HL-60 (cell line): ENCODE measurements at regions not wholly inside any gene's neighbourhood (a gene's known extent, or its start where the extent isn't known, plus 50 kb on each side); places are given as distances from the start of the nearest gene placed in this dataset.

Source experiments
- DNase-seq, 2 experiments: peaks; one replicate each; pipeline ENCODE4 v3.0.0-alpha.2; 2010 to 2020; ENCODE audit warnings: low read depth in 1 of 2, low spot score in 1 of 2
- H3K27ac ChIP-seq: fragments of 250-450 bp; sonication (Bioruptor Pico); replicated peaks from 2 replicates; pipeline ENCODE4 v1.5.1; 2020; ENCODE audit warnings: mild to moderate bottlenecking, moderate library complexity
- H3K27me3 ChIP-seq: fragments of 250-450 bp; sonication (Bioruptor Pico); 2 replicates; pipeline ENCODE4 v1.5.1; 2021; ENCODE audit warnings: mild to moderate bottlenecking, moderate library complexity; ENCODE audit not compliant: insufficient read depth, poor library complexity, severe bottlenecking
- H3K4me3 ChIP-seq: replicated peaks from 2 replicates; pipeline ENCODE4 v1.5.1; 2011; ENCODE audit warnings: mild to moderate bottlenecking, control low read depth, low read length; ENCODE audit not compliant: insufficient read depth
- CTCF ChIP-seq: IDR thresholded peaks from one replicate; pipeline ENCODE4 v1.5.1; 2011; ENCODE audit warnings: low read length, control low read depth, inconsistent platforms; ENCODE audit not compliant: insufficient read depth
- GABPA ChIP-seq: IDR thresholded peaks from 2 replicates; pipeline ENCODE4 v1.6.1; 2012; ENCODE audit warnings: low read depth
- POLR2AphosphoS5 ChIP-seq: IDR thresholded peaks from 2 replicates; pipeline ENCODE4 v1.6.1; 2012; ENCODE audit warnings: low read depth
- REST ChIP-seq: IDR thresholded peaks from 2 replicates; pipeline ENCODE4 v1.6.1; 2012; ENCODE audit warnings: low read depth; ENCODE audit not compliant: insufficient replicate concordance
- SPI1 ChIP-seq: IDR thresholded peaks from 2 replicates; pipeline ENCODE4 v1.6.1; 2012; ENCODE audit warnings: low read depth, mild to moderate bottlenecking, borderline replicate concordance

- no peak for DNase-seq
- TF ChIP-seq SPI1 = no peak
- no peak for TF ChIP-seq POLR2AphosphoS5
- no peak for TF ChIP-seq REST
- TF ChIP-seq CTCF = no peak
- no peak for TF ChIP-seq GABPA
- no peak overlapping the region for H3K27ac ChIP-seq
- H3K4me3 ChIP-seq = no peak overlapping the region
- no peaks in the 10 kb centered on the region for H3K27me3 ChIP-seq
Measured at GRCh38 chr1:230565141-230565540, 77.1 kb upstream of the COG2 start.

GRCh38 chr1:230563591-230563990 is 78.7 kb upstream of the COG2 start:
- Histone ChIP-seq H3K27ac (no peak overlapping the region), H3K27me3 (no peaks in the 10 kb centered on the region), H3K4me3 (no peak overlapping the region)
- TF ChIP-seq GABPA (no peak), POLR2AphosphoS5 (no peak), REST (no peak), CTCF (no peak), SPI1 (no peak)
- no peak for DNase-seq

- DNase-seq = no peak
- no peak overlapping the region for H3K27ac ChIP-seq
- peaks cover 2% of the 10 kb centered on the region for H3K27me3 ChIP-seq
- no peak overlapping the region for H3K4me3 ChIP-seq
- TF ChIP-seq SPI1 = no peak
- no peak for TF ChIP-seq GABPA
- no peak for TF ChIP-seq CTCF
Measured at GRCh38 chr1:230561570-230561969, 80.7 kb upstream of the COG2 start.

- Histone ChIP-seq H3K4me3 (no peak overlapping the region), H3K27ac (no peak overlapping the region), H3K27me3 (peaks cover 8% of the 10 kb centered on the region)
- DNase-seq = no peak
- TF ChIP-seq CTCF (no peak), REST (no peak), SPI1 (no peak), POLR2AphosphoS5 (no peak), GABPA (no peak)
Measured at GRCh38 chr1:230558324-230558723, 84.0 kb upstream of the COG2 start.
